NCI-H187 (cell line): ENCODE measurements at regions not wholly inside any gene's neighbourhood (a gene's known extent, or its start where the extent isn't known, plus 50 kb on each side); places are given as distances from the start of the nearest gene placed in this dataset.

Source experiments
- DNase-seq, 2 experiments: peaks; one replicate each; lab custom pipeline; 2025; lab: John Stamatoyannopoulos, UW

- DNase-seq, result no peak
Measured at GRCh38 chr2:67660015-67660602, 263.0 kb downstream of the ETAA1 start.

- DNase-seq, result no peak
Measured at GRCh38 chr2:67660871-67661270, 263.7 kb downstream of the ETAA1 start.

- no peak for DNase-seq
Measured at GRCh38 chr2:67662222-67662621, 265.1 kb downstream of the ETAA1 start.

GRCh38 chr2:67663776-67664175 lies 266.6 kb downstream of the ETAA1 start:
- DNase-seq, result no peak

- DNase-seq, result no peak
Measured at GRCh38 chr2:67666386-67667053, 269.4 kb downstream of the ETAA1 start.

- no peak for DNase-seq
Measured at GRCh38 chr2:67667054-67667908, 270.1 kb downstream of the ETAA1 start.

- DNase-seq, result no peak
Measured at GRCh38 chr2:67668538-67668937, 271.4 kb downstream of the ETAA1 start.

- DNase-seq, result no peak
Measured at GRCh38 chr2:67669168-67669567, 272.0 kb downstream of the ETAA1 start.

GRCh38 chr2:67669766-67670165 lies 272.6 kb downstream of the ETAA1 start:
- no peak for DNase-seq

GRCh38 chr2:67670747-67671183 lies 273.6 kb downstream of the ETAA1 start:
- no peak for DNase-seq

- no peak for DNase-seq
Measured at GRCh38 chr2:67671464-67672450, 274.6 kb downstream of the ETAA1 start.

GRCh38 chr2:67674668-67675067 lies 277.5 kb downstream of the ETAA1 start:
- no peak for DNase-seq

GRCh38 chr2:67684991-67685390 lies 287.9 kb downstream of the ETAA1 start:
- no peak for DNase-seq

GRCh38 chr2:67686254-67686653 lies 289.1 kb downstream of the ETAA1 start:
- DNase-seq, result no peak

- no peak for DNase-seq
Measured at GRCh38 chr2:67689186-67689585, 292.1 kb downstream of the ETAA1 start.

GRCh38 chr2:67689651-67690050 lies 292.5 kb downstream of the ETAA1 start:
- DNase-seq, result no peak

- peak; percentile 55 to 67 for DNase-seq
Measured at GRCh38 chr2:67694445-67694844, 297.3 kb downstream of the ETAA1 start.

- DNase-seq, result no peak
Measured at GRCh38 chr2:67701011-67701410, 303.9 kb downstream of the ETAA1 start.

GRCh38 chr2:67702284-67702683 lies 305.2 kb downstream of the ETAA1 start:
- DNase-seq, result no peak

- DNase-seq, result no peak
Measured at GRCh38 chr2:67702937-67703336, 305.8 kb downstream of the ETAA1 start.

GRCh38 chr2:67706082-67706481 lies 308.9 kb downstream of the ETAA1 start:
- DNase-seq, result no peak

- DNase-seq, result no peak
Measured at GRCh38 chr2:67707896-67708295, 310.8 kb downstream of the ETAA1 start.
